Activated naive CD4-positive, alpha-beta T cell treated with anti-CD3 and anti-CD28 coated beads, Interleukin-2, amount 50 U/mL, for 24 hours (primary cell): ENCODE measurements at regions not wholly inside any gene's neighbourhood (a gene's known extent, or its start where the extent isn't known, plus 50 kb on each side); places are given as distances from the start of the nearest gene placed in this dataset.

Source experiments
- H3K27ac Mint-ChIP-seq: one replicate; pipeline ENCODE4 v1.8.0; 2021; ENCODE audit warnings: mild to moderate bottlenecking, mixed read lengths
- H3K27me3 Mint-ChIP-seq: one replicate; pipeline ENCODE4 v1.8.0; 2021; ENCODE audit warnings: mixed read lengths
- H3K36me3 Mint-ChIP-seq: one replicate; pipeline ENCODE4 v1.8.0; 2021; ENCODE audit warnings: mixed read lengths
- H3K4me1 Mint-ChIP-seq: one replicate; pipeline ENCODE4 v1.8.0; 2021; ENCODE audit warnings: mixed read lengths
- H3K4me3 Mint-ChIP-seq: one replicate; pipeline ENCODE4 v1.8.0; 2021; ENCODE audit warnings: mild to moderate bottlenecking, mixed read lengths
- H3K9me3 Mint-ChIP-seq: one replicate; pipeline ENCODE4 v1.8.0; 2021; ENCODE audit warnings: mixed read lengths

- H3K27ac Mint-ChIP-seq, result no peak overlapping the region
- no peaks in the 10 kb centered on the region for H3K36me3 Mint-ChIP-seq
- peaks cover 5% of the 10 kb centered on the region for H3K27me3 Mint-ChIP-seq
- no peaks in the 10 kb centered on the region for H3K4me1 Mint-ChIP-seq
- no peak overlapping the region for H3K4me3 Mint-ChIP-seq
- no peaks in the 10 kb centered on the region for H3K9me3 Mint-ChIP-seq
Measured at GRCh38 chr4:128603081-128603480, 206.4 kb upstream of the JADE1 start.

GRCh38 chr4:128601991-128602695 is 207.4 kb upstream of the JADE1 start:
- Mint-ChIP-seq H3K27ac (no peak overlapping the region), H3K36me3 (no peaks in the 10 kb centered on the region), H3K4me1 (no peaks in the 10 kb centered on the region), H3K9me3 (no peaks in the 10 kb centered on the region), H3K4me3 (no peak overlapping the region), H3K27me3 (peaks cover 7% of the 10 kb centered on the region)

GRCh38 chr4:128600996-128601871 is 208.3 kb upstream of the JADE1 start:
- Mint-ChIP-seq H3K4me1 (no peaks in the 10 kb centered on the region), H3K27me3 (peaks cover 7% of the 10 kb centered on the region), H3K9me3 (peaks cover 4% of the 10 kb centered on the region), H3K4me3 (no peak overlapping the region), H3K27ac (no peak overlapping the region), H3K36me3 (no peaks in the 10 kb centered on the region)

GRCh38 chr4:128600410-128600809 is 209.1 kb upstream of the JADE1 start:
- Mint-ChIP-seq H3K9me3 (peaks cover 10% of the 10 kb centered on the region), H3K27me3 (peaks cover 7% of the 10 kb centered on the region), H3K27ac (no peak overlapping the region), H3K36me3 (peaks cover 2% of the 10 kb centered on the region), H3K4me3 (no peak overlapping the region), H3K4me1 (no peaks in the 10 kb centered on the region)

GRCh38 chr4:128597500-128597899 is 212.0 kb upstream of the JADE1 start:
- Mint-ChIP-seq H3K27me3 (peaks cover 7% of the 10 kb centered on the region), H3K36me3 (peaks cover 2% of the 10 kb centered on the region), H3K4me1 (no peaks in the 10 kb centered on the region)

GRCh38 chr4:128596853-128597252 is 212.6 kb upstream of the JADE1 start:
- H3K4me3 Mint-ChIP-seq, result no peak overlapping the region
- H3K4me1 Mint-ChIP-seq, result no peaks in the 10 kb centered on the region
- H3K27ac Mint-ChIP-seq, result no peak overlapping the region
- H3K9me3 Mint-ChIP-seq, result peaks cover 10% of the 10 kb centered on the region
- peaks cover 2% of the 10 kb centered on the region for H3K36me3 Mint-ChIP-seq
- H3K27me3 Mint-ChIP-seq, result peaks cover 7% of the 10 kb centered on the region

More at GRCh38 chr4:128597500-128597899, 212.0 kb upstream of the JADE1 start:
- Mint-ChIP-seq H3K27ac (no peak overlapping the region), H3K4me3 (no peak overlapping the region), H3K9me3 (peaks cover 10% of the 10 kb centered on the region)

GRCh38 chr4:128596115-128596514 is 213.4 kb upstream of the JADE1 start:
- H3K36me3 Mint-ChIP-seq, result peaks cover 2% of the 10 kb centered on the region
- peaks cover 7% of the 10 kb centered on the region for H3K27me3 Mint-ChIP-seq
- H3K27ac Mint-ChIP-seq, result no peak overlapping the region
- H3K9me3 Mint-ChIP-seq, result peaks cover 10% of the 10 kb centered on the region
- no peaks in the 10 kb centered on the region for H3K4me1 Mint-ChIP-seq
- H3K4me3 Mint-ChIP-seq, result no peak overlapping the region

- Mint-ChIP-seq H3K27me3 (peaks cover 1% of the 10 kb centered on the region), H3K4me1 (no peaks in the 10 kb centered on the region), H3K36me3 (peaks cover 2% of the 10 kb centered on the region), H3K9me3 (peaks cover 8% of the 10 kb centered on the region), H3K27ac (no peak overlapping the region), H3K4me3 (no peak overlapping the region)
Measured at GRCh38 chr4:128591482-128591881, 218.0 kb upstream of the JADE1 start.

- Mint-ChIP-seq H3K4me1 (no peaks in the 10 kb centered on the region), H3K36me3 (peaks cover under 1% of the 10 kb centered on the region), H3K9me3 (peaks cover 2% of the 10 kb centered on the region), H3K27ac (no peak overlapping the region), H3K27me3 (peaks cover 1% of the 10 kb centered on the region), H3K4me3 (no peak overlapping the region)
Measured at GRCh38 chr4:128590773-128591172, 218.7 kb upstream of the JADE1 start.

GRCh38 chr4:128590034-128590740 is 219.3 kb upstream of the JADE1 start:
- Mint-ChIP-seq H3K4me3 (no peak overlapping the region), H3K27ac (no peak overlapping the region), H3K27me3 (peaks cover 1% of the 10 kb centered on the region), H3K4me1 (no peaks in the 10 kb centered on the region), H3K36me3 (no peaks in the 10 kb centered on the region), H3K9me3 (no peaks in the 10 kb centered on the region)

- H3K9me3 Mint-ChIP-seq, result no peaks in the 10 kb centered on the region
- H3K36me3 Mint-ChIP-seq, result no peaks in the 10 kb centered on the region
- H3K4me1 Mint-ChIP-seq, result no peaks in the 10 kb centered on the region
- H3K27me3 Mint-ChIP-seq, result peaks cover 1% of the 10 kb centered on the region
- no peak overlapping the region for H3K27ac Mint-ChIP-seq
- no peak overlapping the region for H3K4me3 Mint-ChIP-seq
Measured at GRCh38 chr4:128589384-128589965, 220.0 kb upstream of the JADE1 start.

GRCh38 chr4:128587382-128587781 is 222.1 kb upstream of the JADE1 start:
- Mint-ChIP-seq H3K27ac (no peak overlapping the region), H3K4me3 (no peak overlapping the region), H3K27me3 (no peaks in the 10 kb centered on the region), H3K36me3 (no peaks in the 10 kb centered on the region), H3K9me3 (no peaks in the 10 kb centered on the region), H3K4me1 (no peaks in the 10 kb centered on the region)

GRCh38 chr4:128583753-128584712 is 225.5 kb upstream of the JADE1 start:
- H3K4me3 Mint-ChIP-seq, result no peak overlapping the region
- no peak overlapping the region for H3K27ac Mint-ChIP-seq
- H3K4me1 Mint-ChIP-seq, result no peaks in the 10 kb centered on the region
- H3K27me3 Mint-ChIP-seq, result peaks cover 2% of the 10 kb centered on the region
- no peaks in the 10 kb centered on the region for H3K9me3 Mint-ChIP-seq
- no peaks in the 10 kb centered on the region for H3K36me3 Mint-ChIP-seq

- H3K36me3 Mint-ChIP-seq, result no peaks in the 10 kb centered on the region
- peaks cover 2% of the 10 kb centered on the region for H3K27me3 Mint-ChIP-seq
- no peak overlapping the region for H3K4me3 Mint-ChIP-seq
- H3K27ac Mint-ChIP-seq, result no peak overlapping the region
- H3K9me3 Mint-ChIP-seq, result no peaks in the 10 kb centered on the region
- no peaks in the 10 kb centered on the region for H3K4me1 Mint-ChIP-seq
Measured at GRCh38 chr4:128582427-128582870, 227.1 kb upstream of the JADE1 start.
